Natural killer cell (primary cell): ENCODE measurements at regions not wholly inside any gene's neighbourhood (a gene's known extent, or its start where the extent isn't known, plus 50 kb on each side); places are given as distances from the start of the nearest gene placed in this dataset.

ENCODE experiments used
- ATAC-seq, 3 donors: fragments of 150-1000 bp in 2 of 3; fragments of 200-7000 bp in 1 of 3; cut with Tn5 transposase; 1 replicate in 1 of 3; 2 replicates in 2 of 3; pipeline ENCODE4 v1.10.0; 2021; ENCODE audit warnings: mild to moderate bottlenecking in 2 of 3, moderate library complexity in 2 of 3
- DNase-seq, 2 donors: peaks; one replicate each; pipeline versions ENCODE4 v3.0.0 to v3.0.0-alpha.2; 2013 to 2021; ENCODE audit warnings: mixed read lengths in 1 of 2
- H3K27ac ChIP-seq: one replicate; pipeline ENCODE4 v1.5.1; 2013; ENCODE audit warnings: mild to moderate bottlenecking, low read length
- H3K27me3 ChIP-seq: one replicate; pipeline ENCODE4 v1.6.1; 2013; ENCODE audit warnings: low read length; ENCODE audit not compliant: control insufficient read depth, insufficient read depth
- H3K36me3 ChIP-seq: one replicate; pipeline ENCODE4 v1.6.1; 2013; ENCODE audit warnings: low read length; ENCODE audit not compliant: control insufficient read depth, insufficient read depth
- H3K4me1 ChIP-seq: one replicate; pipeline ENCODE4 v1.6.1; 2013; ENCODE audit warnings: low read length; ENCODE audit not compliant: control insufficient read depth, insufficient read depth
- H3K4me3 ChIP-seq: one replicate; pipeline ENCODE4 v1.5.1; 2013; ENCODE audit warnings: low read length
- H3K9me3 ChIP-seq: one replicate; pipeline ENCODE4 v1.6.1; 2013; ENCODE audit warnings: low read length; ENCODE audit not compliant: control insufficient read depth, insufficient read depth
- H3K27ac Mint-ChIP-seq, 2 donors: one replicate each; pipeline ENCODE4 v1.8.0; 2022; ENCODE audit warnings: mild to moderate bottlenecking in 2 of 2, mixed read lengths in 2 of 2, moderate library complexity in 1 of 2
- H3K27me3 Mint-ChIP-seq, 2 donors: one replicate each; pipeline ENCODE4 v1.8.0; 2022; ENCODE audit warnings: low read depth in 2 of 2, mixed read lengths in 2 of 2
- H3K36me3 Mint-ChIP-seq: one replicate; pipeline ENCODE4 v1.8.0; 2022; ENCODE audit warnings: mixed read lengths
- H3K4me1 Mint-ChIP-seq, 2 donors: one replicate each; pipeline ENCODE4 v1.8.0; 2022; ENCODE audit warnings: mixed read lengths in 2 of 2
- H3K4me3 Mint-ChIP-seq: one replicate; pipeline ENCODE4 v1.8.0; 2022; ENCODE audit warnings: mild to moderate bottlenecking, moderate library complexity, mixed read lengths
- H3K9me3 Mint-ChIP-seq, 2 donors: one replicate each; pipeline ENCODE4 v1.8.0; 2022; ENCODE audit warnings: mixed read lengths in 2 of 2
- WGBS: methylation state at CpG from one replicate; pipeline ENCODE4 v1.1.7; 2013; ENCODE audit warnings: missing lambda C conversion rate; ENCODE audit not compliant: insufficient coverage; 5-methylcytosine and 5-hydroxymethylcytosine counted together
- intact Hi-C: fragments of 100-400 bp; cut with micrococcal nuclease; formaldehyde crosslinking; loops from one replicate; pipeline ENCODE4 v1.14.2; 2022
- TF ChIP-seq, protein P1 (sequence below): fragments of 200-600 bp; IDR thresholded peaks from one replicate; pipeline ENCODE4 v1.8.0; 2022; ENCODE audit warnings: antibody characterized with exemption

DNA sequence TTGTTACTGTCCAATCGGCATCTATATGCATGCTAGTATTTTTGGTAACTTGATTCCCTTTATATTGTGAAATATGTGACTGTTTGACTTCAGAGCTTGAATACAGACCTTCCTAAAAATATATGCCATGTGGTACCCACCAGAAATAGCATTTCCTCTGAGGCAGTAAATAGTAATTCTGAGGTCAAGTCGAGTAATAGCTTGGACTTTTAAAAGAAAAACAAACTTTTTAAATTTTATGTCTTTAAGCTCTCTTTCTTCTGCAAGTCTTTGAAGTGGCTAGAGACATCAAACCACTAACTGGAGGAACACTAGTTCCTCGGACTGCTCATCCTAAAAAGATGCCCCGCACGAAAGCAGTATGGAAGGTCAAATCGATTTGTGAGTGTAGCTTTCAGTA lies 396.8 kb upstream of the SLC14A2 start:
- Histone ChIP-seq H3K9me3 (no peaks in the 10 kb centered on the region), H3K4me1 (no peaks in the 10 kb centered on the region), H3K4me3 (no peak overlapping the region), H3K36me3 (no peaks in the 10 kb centered on the region), H3K27me3 (no peaks in the 10 kb centered on the region), H3K27ac (no peak overlapping the region)
- intact Hi-C loops: no loop called here
- no peak overlapping the region for H3K4me3 Mint-ChIP-seq
- 45% methylated on average over 5 of the region's 6 CpGs for WGBS
- H3K27me3 Mint-ChIP-seq: peaks cover 0 to 3% of the 10 kb centered on the region in 2 donors
- peaks cover 0 to 5% of the 10 kb centered on the region in 2 donors for H3K4me1 Mint-ChIP-seq
- H3K36me3 Mint-ChIP-seq: no peaks in the 10 kb centered on the region
- TF ChIP-seq, protein P1, sequence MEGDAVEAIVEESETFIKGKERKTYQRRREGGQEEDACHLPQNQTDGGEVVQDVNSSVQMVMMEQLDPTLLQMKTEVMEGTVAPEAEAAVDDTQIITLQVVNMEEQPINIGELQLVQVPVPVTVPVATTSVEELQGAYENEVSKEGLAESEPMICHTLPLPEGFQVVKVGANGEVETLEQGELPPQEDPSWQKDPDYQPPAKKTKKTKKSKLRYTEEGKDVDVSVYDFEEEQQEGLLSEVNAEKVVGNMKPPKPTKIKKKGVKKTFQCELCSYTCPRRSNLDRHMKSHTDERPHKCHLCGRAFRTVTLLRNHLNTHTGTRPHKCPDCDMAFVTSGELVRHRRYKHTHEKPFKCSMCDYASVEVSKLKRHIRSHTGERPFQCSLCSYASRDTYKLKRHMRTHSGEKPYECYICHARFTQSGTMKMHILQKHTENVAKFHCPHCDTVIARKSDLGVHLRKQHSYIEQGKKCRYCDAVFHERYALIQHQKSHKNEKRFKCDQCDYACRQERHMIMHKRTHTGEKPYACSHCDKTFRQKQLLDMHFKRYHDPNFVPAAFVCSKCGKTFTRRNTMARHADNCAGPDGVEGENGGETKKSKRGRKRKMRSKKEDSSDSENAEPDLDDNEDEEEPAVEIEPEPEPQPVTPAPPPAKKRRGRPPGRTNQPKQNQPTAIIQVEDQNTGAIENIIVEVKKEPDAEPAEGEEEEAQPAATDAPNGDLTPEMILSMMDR: no peak
- DNase-seq (no peak), ATAC-seq (no peak)
- H3K9me3 Mint-ChIP-seq: no peaks in the 10 kb centered on the region
- H3K27ac Mint-ChIP-seq: no peak overlapping the region

DNA sequence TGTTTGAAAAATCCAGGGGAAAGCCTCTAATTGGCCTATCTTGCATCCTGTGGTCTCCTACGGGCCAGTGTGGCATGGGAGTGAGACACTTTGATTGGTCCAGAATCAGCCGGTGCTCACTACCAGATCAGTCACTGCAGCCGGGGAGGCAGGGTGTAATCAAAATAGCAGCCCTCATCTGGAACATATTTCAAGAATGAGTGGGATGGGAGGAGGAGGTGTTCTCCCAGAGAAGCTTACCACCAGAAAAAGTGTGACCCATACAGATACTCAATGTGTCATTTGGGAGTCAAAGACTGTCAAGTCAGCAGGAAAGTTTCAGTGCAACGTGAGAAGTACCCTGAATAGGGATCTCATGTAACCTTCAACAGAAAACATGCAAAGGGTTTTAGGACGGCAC lies 393.9 kb upstream of the SLC14A2 start:
- H3K36me3 ChIP-seq: no peaks in the 10 kb centered on the region
- no peaks in the 10 kb centered on the region for H3K4me1 ChIP-seq
- ATAC-seq (no peak), DNase-seq (no peak)
- no peak overlapping the region for H3K4me3 Mint-ChIP-seq
- 84% methylated on average over 5 of the region's 5 CpGs for WGBS
- no peaks in the 10 kb centered on the region for H3K27me3 ChIP-seq
- peaks cover 0 to 5% of the 10 kb centered on the region in 2 donors for H3K4me1 Mint-ChIP-seq
- TF ChIP-seq, protein P1: no peak
- no peaks in the 10 kb centered on the region for H3K9me3 Mint-ChIP-seq
- intact Hi-C loops: no loop called here
- no peaks in the 10 kb centered on the region for H3K36me3 Mint-ChIP-seq
- H3K27ac ChIP-seq: no peak overlapping the region
- no peak overlapping the region for H3K27ac Mint-ChIP-seq
- no peak overlapping the region for H3K4me3 ChIP-seq
- H3K27me3 Mint-ChIP-seq: peaks cover 0 to 3% of the 10 kb centered on the region in 2 donors
- H3K9me3 ChIP-seq: no peaks in the 10 kb centered on the region

DNA sequence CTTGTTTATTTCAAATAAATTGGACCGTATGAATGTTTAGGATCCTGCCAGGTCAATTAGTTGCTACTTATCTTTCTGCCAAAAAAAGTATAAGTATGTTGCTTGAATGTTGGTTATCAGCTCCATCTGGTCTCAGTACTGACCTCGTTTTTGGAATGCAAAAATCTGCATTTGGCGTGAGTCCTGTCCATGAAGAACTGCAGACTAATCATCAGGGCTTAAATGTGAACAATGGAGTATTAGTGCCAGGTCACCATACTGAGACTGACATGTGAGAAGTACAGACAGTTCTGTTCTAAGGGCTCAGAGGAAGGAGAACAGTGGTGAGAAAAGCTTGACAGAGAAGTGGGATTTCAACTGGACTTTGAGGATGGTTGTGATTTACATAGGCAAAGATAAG lies 393.1 kb upstream of the SLC14A2 start:
- Mint-ChIP-seq H3K27me3 (peaks cover 0 to 3% of the 10 kb centered on the region in 2 donors), H3K4me3 (no peak overlapping the region), H3K27ac (no peak overlapping the region), H3K9me3 (no peaks in the 10 kb centered on the region), H3K36me3 (no peaks in the 10 kb centered on the region), H3K4me1 (peaks cover 0 to 5% of the 10 kb centered on the region in 2 donors)
- H3K36me3 ChIP-seq: no peaks in the 10 kb centered on the region
- no peaks in the 10 kb centered on the region for H3K27me3 ChIP-seq
- no peak overlapping the region for H3K4me3 ChIP-seq
- ATAC-seq (no peak), DNase-seq (no peak)
- TF ChIP-seq, protein P1: no peak
- WGBS: 81% methylated on average over 3 of the region's 3 CpGs
- H3K4me1 ChIP-seq: no peaks in the 10 kb centered on the region
- H3K27ac ChIP-seq: no peak overlapping the region
- intact Hi-C loops: no loop called here
- no peaks in the 10 kb centered on the region for H3K9me3 ChIP-seq

DNA sequence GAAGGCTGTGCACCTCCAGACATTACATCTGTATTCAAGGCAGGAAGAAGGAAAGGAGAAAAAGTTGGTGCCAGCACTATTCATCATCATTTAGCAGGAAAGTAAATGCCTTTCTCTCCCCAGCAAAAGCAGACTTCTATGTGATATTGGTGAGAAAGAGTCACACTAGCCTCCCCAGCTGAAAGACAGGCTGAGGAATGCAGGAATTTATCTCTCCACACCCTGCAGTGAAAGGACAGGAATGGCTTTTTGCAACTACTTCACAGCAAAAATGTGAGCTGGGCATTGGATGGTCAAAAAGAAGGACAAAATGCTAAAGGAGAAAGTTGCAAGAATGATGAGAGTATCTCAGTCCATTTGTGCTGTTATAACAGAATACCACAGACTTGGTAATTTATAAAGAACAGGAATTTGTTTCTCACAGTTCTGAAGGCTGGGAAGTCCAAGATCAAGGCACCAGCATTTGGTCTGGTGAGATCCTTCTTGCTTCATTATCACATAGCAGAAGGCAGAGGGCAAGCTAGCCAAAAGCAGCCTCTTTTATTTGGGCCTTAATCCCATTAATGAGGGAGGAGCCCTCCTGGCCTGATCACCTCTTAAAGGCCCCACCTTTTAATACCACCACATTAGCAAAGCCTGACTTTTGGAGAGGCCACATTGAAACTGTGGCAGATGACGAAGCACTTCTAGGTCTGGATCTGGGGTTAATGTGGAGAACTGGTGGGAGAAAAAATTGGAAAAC lies 388.1 kb upstream of the SLC14A2 start:
- H3K4me3 Mint-ChIP-seq: no peak overlapping the region
- Histone ChIP-seq H3K4me3 (no peak overlapping the region), H3K27me3 (no peaks in the 10 kb centered on the region), H3K9me3 (no peaks in the 10 kb centered on the region), H3K36me3 (no peaks in the 10 kb centered on the region), H3K4me1 (no peaks in the 10 kb centered on the region), H3K27ac (no peak overlapping the region)
- H3K4me1 Mint-ChIP-seq: no peaks in the 10 kb centered on the region
- DNase-seq: no peak
- H3K27me3 Mint-ChIP-seq: peaks cover 0 to 6% of the 10 kb centered on the region in 2 donors
- intact Hi-C loops: no loop called here
- TF ChIP-seq, protein P1: no peak
- WGBS: 100% methylated on average over 1 of the region's 1 CpG
- H3K9me3 Mint-ChIP-seq: no peaks in the 10 kb centered on the region
- no peak for ATAC-seq
- no peak overlapping the region for H3K27ac Mint-ChIP-seq
- no peaks in the 10 kb centered on the region for H3K36me3 Mint-ChIP-seq
